NCI-H1930 (cell line): ENCODE measurements at regions not wholly inside any gene's neighbourhood (a gene's known extent, or its start where the extent isn't known, plus 50 kb on each side); places are given as distances from the start of the nearest gene placed in this dataset.

Experiments
- DNase-seq, 2 experiments: peaks; one replicate each; lab custom pipeline; 2025; lab: John Stamatoyannopoulos, UW

GRCh38 chr6:142500250-142500786 lies 198.5 kb downstream of the ADGRG6 start:
- DNase-seq = no peak

GRCh38 chr6:142501795-142502194 lies 200.0 kb downstream of the ADGRG6 start:
- DNase-seq = no peak

GRCh38 chr6:142507065-142507464 lies 205.3 kb downstream of the ADGRG6 start:
- DNase-seq = no peak

GRCh38 chr6:142510211-142510610 lies 208.4 kb downstream of the ADGRG6 start:
- no peak for DNase-seq

- no peak for DNase-seq
These were observed 216.3 kb downstream of the ADGRG6 start for GRCh38 chr6:142518126-142518525.

- no peak for DNase-seq
These were observed 217.0 kb downstream of the ADGRG6 start for GRCh38 chr6:142518761-142519160.

- DNase-seq = no peak
These were observed 220.0 kb downstream of the ADGRG6 start for GRCh38 chr6:142521791-142522190.

- no peak for DNase-seq
These were observed 221.9 kb downstream of the ADGRG6 start for GRCh38 chr6:142523515-142524375.

GRCh38 chr6:142530566-142530965 lies 228.8 kb downstream of the ADGRG6 start:
- DNase-seq = no peak

GRCh38 chr6:142531727-142532126 lies 229.9 kb downstream of the ADGRG6 start:
- DNase-seq = no peak

GRCh38 chr6:142534076-142534475 lies 232.3 kb downstream of the ADGRG6 start:
- DNase-seq = no peak

- no peak for DNase-seq
These were observed 232.7 kb downstream of the ADGRG6 start for GRCh38 chr6:142534484-142534883.

- peak; percentile 1 for DNase-seq
These were observed 236.0 kb downstream of the ADGRG6 start for GRCh38 chr6:142537612-142538478.

GRCh38 chr6:142542704-142543233 lies 241.0 kb downstream of the ADGRG6 start:
- DNase-seq = no peak

GRCh38 chr6:142543606-142544005 lies 241.8 kb downstream of the ADGRG6 start:
- no peak for DNase-seq

GRCh38 chr6:142544199-142544838 lies 242.5 kb downstream of the ADGRG6 start:
- DNase-seq = no peak

GRCh38 chr6:142545147-142545546 lies 243.3 kb downstream of the ADGRG6 start:
- no peak for DNase-seq

- DNase-seq = no peak
These were observed 246.8 kb downstream of the ADGRG6 start for GRCh38 chr6:142548566-142548965.

- no peak for DNase-seq
These were observed 248.7 kb downstream of the ADGRG6 start for GRCh38 chr6:142550310-142551063.

- no peak for DNase-seq
These were observed 249.5 kb downstream of the ADGRG6 start for GRCh38 chr6:142551274-142551811.

GRCh38 chr6:142558786-142559185 lies 257.0 kb downstream of the ADGRG6 start:
- DNase-seq = no peak
